ENCODE measurements at regions not wholly inside any gene's neighbourhood (a gene's known extent, or its start where the extent isn't known, plus 50 kb on each side); places are given as distances from the start of the nearest gene placed in this dataset.

DNA sequence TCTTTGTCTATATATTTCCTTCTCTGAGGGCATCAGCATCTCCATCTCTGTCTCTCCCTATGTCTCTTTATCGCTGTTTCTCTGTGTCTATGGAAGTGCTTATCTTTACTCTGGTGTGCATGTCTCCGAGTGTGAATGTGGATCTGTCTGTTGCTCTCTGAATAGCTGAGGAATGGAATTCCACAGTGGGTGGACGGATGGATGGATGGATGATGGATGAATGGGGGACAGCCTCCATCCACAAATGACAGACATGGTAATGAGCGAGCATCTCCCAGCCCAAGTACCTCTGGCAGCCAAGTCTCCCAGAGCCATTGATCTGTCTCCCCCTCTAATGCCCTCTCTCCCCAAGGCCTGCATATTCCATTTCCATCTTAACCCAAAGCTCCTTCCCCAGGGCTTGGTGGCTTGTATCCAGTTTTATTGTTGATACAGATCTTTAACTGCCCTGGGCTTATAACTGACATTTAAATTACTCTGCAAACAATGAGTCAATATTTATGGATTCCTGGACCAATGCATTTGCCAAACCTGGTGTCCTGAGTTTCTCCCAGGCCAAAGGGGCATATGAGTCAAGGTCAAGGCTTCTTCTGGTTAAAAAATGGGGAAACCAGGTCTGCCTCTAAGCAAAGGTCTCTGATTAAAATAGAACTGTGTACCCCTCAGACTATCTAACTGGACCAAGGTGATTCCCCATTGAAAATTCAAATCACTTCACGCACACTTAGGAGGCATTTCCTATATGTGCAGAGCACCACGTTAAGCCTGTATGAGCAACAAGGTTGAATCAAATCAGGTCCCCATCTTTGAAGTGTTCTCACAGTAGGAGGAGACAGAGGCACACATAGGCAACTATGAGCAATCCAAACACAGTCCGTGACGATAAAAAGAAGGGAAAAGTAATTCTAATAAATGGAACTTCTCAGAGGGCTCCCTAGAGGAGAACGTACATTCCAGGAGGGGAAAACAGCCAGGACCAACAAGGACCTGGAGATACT is 109.9 kb downstream of the TLE3 start:
- H3K27ac ChIP-seq: no peak overlapping the region
- TF ChIP-seq, protein P1, sequence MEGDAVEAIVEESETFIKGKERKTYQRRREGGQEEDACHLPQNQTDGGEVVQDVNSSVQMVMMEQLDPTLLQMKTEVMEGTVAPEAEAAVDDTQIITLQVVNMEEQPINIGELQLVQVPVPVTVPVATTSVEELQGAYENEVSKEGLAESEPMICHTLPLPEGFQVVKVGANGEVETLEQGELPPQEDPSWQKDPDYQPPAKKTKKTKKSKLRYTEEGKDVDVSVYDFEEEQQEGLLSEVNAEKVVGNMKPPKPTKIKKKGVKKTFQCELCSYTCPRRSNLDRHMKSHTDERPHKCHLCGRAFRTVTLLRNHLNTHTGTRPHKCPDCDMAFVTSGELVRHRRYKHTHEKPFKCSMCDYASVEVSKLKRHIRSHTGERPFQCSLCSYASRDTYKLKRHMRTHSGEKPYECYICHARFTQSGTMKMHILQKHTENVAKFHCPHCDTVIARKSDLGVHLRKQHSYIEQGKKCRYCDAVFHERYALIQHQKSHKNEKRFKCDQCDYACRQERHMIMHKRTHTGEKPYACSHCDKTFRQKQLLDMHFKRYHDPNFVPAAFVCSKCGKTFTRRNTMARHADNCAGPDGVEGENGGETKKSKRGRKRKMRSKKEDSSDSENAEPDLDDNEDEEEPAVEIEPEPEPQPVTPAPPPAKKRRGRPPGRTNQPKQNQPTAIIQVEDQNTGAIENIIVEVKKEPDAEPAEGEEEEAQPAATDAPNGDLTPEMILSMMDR (IDR thresholded peaks at IDR 0.05): no peak
- H3K27me3 ChIP-seq: peaks cover 0 to 46% of the 10 kb centered on the region in 2 donors
- H3K36me3 ChIP-seq: no peaks in the 10 kb centered on the region
- no peaks in the 10 kb centered on the region for H3K4me1 ChIP-seq
- H3K4me3 ChIP-seq: no peak overlapping the region
- no peak for DNase-seq
- H3K9me3 ChIP-seq: no peaks in the 10 kb centered on the region
- intact Hi-C loops (cut with DNase I; ENCODE audit: low total_unique reads): no loop called here

DNA sequence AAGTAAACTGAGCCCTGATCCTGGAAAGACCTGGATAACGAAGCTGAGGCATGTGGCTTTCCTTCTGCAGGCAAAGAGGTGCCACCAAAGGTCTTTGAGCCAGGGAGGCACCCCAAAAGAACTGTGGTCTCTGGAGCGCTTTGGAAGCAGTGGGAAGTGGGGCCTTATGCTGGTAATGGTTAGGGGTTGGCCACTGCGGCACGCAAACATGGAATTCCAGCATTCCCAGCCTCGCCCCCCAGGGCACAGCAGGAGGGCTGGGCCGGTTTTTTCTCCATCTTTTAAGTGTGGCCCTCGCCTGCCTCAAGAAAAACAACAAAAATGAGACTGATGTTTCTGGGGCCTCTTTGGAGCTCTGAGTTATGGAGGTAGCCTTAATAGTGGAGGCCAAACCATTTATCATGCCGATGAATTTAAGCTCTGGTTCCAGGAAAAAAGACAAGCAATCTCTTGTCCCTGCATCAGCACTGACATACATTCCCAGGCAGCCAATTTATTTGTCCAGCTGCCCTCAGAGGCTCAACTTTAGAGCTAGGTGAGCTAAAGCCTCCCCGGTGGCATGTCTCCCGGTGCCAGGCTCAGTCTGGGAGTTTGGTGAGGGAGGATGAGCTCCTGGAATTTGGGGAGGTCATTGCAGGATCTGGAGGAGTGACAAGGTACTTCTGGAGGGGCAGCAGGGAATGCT is 109.0 kb downstream of the TLE3 start:
- Histone ChIP-seq H3K27ac (no peak overlapping the region), H3K36me3 (no peaks in the 10 kb centered on the region), H3K27me3 (peaks cover 0 to 42% of the 10 kb centered on the region in 2 donors), H3K9me3 (no peaks in the 10 kb centered on the region), H3K4me3 (no peak overlapping the region), H3K4me1 (no peaks in the 10 kb centered on the region)
- intact Hi-C loops (cut with DNase I; ENCODE audit: low total_unique reads): no loop called here
- TF ChIP-seq, protein P1 (IDR thresholded peaks at IDR 0.05): no peak
- DNase-seq: no peak

DNA sequence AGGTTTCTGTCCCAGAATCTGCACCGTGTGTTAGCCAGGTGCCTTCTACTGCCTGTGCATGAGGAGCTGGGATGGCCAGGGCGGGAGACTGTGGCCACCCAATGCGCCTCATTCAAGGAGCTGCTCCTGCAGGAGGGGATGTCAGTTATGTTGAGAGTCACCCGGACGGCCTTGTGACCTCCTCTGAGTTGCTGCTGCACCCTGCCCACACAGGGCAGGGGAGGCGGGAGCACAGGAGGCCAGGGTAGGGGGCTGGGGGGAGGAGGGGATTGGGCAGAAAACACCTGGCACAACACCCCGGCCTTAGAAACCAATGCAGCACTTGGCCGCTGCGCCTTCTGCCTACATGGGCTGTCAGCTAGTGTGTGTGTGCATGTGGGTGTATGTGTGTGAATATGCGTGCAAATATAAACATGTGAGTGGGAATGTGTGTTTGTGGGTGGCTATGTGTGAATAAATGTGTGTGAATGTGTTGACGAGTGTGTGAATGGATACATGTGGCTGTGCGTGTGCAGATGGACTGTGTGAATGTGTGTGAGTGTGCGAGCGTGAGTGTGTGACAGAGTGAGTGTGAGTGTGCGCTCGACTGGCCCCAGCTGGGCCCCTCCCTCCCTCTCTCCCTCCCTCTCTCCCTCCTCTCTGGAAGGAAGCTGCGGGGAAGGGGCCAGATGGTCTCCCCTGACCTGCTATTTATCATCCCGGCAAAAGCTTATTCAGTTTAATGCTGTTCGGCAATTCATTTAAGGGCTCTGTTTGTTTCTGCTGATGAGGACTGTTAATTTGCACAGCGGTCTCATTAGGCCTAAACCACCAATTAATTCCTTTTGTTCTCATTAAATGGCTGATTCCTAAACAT is 106.9 kb downstream of the TLE3 start:
- H3K4me1 ChIP-seq: no peaks in the 10 kb centered on the region
- H3K4me3 ChIP-seq: no peak overlapping the region
- H3K36me3 ChIP-seq: no peaks in the 10 kb centered on the region
- DNase-seq: no peak
- intact Hi-C loops (cut with DNase I; ENCODE audit: low total_unique reads): no loop called here
- TF ChIP-seq, protein P1 (IDR thresholded peaks at IDR 0.05): no peak
- H3K9me3 ChIP-seq: peaks cover 0 to 2% (median 0%) of the 10 kb centered on the region in 3 donors
- peaks cover 0 to 40% of the 10 kb centered on the region in 2 donors for H3K27me3 ChIP-seq
- no peak overlapping the region for H3K27ac ChIP-seq

DNA sequence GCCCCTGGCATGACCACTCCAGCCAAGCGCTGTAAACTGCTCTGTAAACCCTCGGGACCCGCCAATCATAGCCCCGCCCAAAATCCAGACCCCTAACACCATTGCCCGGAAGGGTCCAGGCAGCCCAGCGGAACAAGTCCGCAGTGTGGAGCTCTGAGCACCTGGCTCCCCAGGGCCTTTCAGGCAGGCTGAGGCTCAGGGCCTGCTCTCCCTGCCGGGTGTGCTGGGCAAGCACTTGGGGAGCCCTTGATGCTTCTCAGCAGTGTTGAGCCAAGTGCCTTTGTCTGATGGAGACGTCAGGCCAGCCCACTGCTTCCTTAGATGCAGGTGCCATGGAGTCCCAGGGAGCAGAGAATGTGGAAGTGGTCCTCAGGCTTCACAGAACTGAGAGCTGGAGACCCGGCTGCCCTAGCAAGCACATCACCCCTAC is 106.2 kb downstream of the TLE3 start:
- no peaks in the 10 kb centered on the region for H3K36me3 ChIP-seq
- H3K27ac ChIP-seq: no peak overlapping the region
- intact Hi-C loops (cut with DNase I; ENCODE audit: low total_unique reads): no loop called here
- no peaks in the 10 kb centered on the region for H3K4me1 ChIP-seq
- H3K9me3 ChIP-seq: peaks cover 0 to 2% (median 0%) of the 10 kb centered on the region in 3 donors
- TF ChIP-seq, protein P1 (IDR thresholded peaks at IDR 0.05): no peak
- DNase-seq: no peak
- H3K4me3 ChIP-seq: no peak overlapping the region
- H3K27me3 ChIP-seq: peaks cover 0 to 40% of the 10 kb centered on the region in 2 donors

DNA sequence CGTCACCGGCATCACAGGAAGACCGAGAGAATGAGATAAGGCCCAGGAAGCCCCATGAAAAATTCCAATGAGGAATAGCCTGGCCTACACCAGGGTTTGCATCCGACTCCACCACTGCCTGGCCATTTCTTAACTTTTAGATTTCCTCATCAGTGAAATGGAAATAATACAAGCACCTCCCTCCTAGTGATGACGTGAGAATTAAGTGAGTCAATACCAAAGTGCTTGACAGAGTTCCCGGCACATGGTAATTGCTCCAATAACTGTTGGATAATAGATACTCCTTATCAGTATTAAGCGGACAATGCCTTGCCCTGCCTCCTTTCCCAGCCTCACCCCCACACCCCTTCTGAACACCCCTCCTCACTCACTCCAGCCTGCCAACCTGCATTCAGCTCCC is 105.4 kb downstream of the TLE3 start:
- H3K27ac ChIP-seq: no peak overlapping the region
- H3K4me3 ChIP-seq: no peak overlapping the region
- TF ChIP-seq, protein P1 (IDR thresholded peaks at IDR 0.05): no peak
- no peaks in the 10 kb centered on the region for H3K36me3 ChIP-seq
- peaks cover 0 to 2% (median 0%) of the 10 kb centered on the region in 3 donors for H3K9me3 ChIP-seq
- no peaks in the 10 kb centered on the region for H3K4me1 ChIP-seq
- intact Hi-C loops (cut with DNase I; ENCODE audit: low total_unique reads): no loop called here
- peaks cover 0 to 37% of the 10 kb centered on the region in 2 donors for H3K27me3 ChIP-seq
- no peak for DNase-seq
